ENCODE measurements at regions not wholly inside any gene's neighbourhood (a gene's known extent, or its start where the extent isn't known, plus 50 kb on each side); places are given as distances from the start of the nearest gene placed in this dataset.

DNA sequence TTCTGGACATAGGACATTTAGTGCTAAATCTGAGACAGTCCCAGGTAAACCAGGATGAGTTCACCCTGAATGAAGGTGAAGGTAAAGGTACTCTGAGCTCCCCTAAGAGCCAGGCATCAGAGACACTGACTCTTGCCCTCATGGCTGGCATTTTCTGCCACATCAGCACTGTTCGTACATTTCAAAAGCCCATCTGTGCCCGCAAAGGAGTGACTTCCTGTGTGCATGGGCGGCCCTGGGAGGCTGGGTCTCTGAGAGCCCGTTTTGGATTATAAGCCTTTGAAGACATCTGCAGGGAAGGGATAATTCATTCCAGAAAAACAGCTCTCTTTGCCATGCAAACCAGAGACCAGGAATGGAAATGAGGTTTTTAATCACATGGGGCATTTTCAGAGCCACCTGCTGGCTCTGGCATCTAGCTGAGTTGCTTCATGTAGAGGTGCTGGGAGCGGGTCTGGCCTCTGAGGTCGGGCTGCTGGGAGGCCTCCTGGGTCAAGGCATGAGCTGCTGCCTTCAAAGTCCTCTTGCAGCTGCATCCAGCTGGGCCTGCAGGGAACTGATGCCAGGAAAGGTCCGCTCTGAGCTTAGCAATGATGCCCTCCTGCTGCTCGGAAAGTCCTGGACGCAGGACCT lies 348.3 kb downstream of the DHX35 start:
- no TSS peak for BruUV-seq (replicated peaks)
- no peak for DNase-seq (ENCODE audit: low read depth, low spot score)
- Histone ChIP-seq H3K36me3 (ENCODE audit: control insufficient read depth in 2 of 2, extremely low read depth in 1 of 2, insufficient read depth in 2 of 2, low read length in 2 of 2) (no peaks in the 10 kb centered on the region), H3K79me2 (ENCODE audit: control insufficient read depth, insufficient read depth, low read length) (no peaks in the 10 kb centered on the region), H3K4me2 (ENCODE audit: insufficient read depth, low read length) (no peak overlapping the region), H2AFZ (ENCODE audit: low read depth, low read length) (no peak overlapping the region), H3K9ac (replicated peaks; ENCODE audit: extremely low read depth, insufficient read depth, low read length) (no peak overlapping the region), H3K27ac (ENCODE audit: insufficient read depth, low read depth, low read length) (no peak overlapping the region), H3K9me3 (replicated peaks; ENCODE audit: control insufficient read depth, insufficient read depth, low read length) (no peaks in the 10 kb centered on the region), H3K4me1 (ENCODE audit: control insufficient read depth, extremely low read depth, insufficient read depth, low read length) (no peaks in the 10 kb centered on the region), H4K20me1 (replicated peaks; ENCODE audit: control insufficient read depth, extremely low read depth, insufficient read depth, low read length) (no peaks in the 10 kb centered on the region), H3K27me3 (ENCODE audit: control insufficient read depth in 2 of 2, insufficient read depth in 2 of 2, low read length in 2 of 2) (no peaks in the 10 kb centered on the region), H3K9me1 (replicated peaks; ENCODE audit: control insufficient read depth, extremely low read depth, insufficient read depth, low read length) (no peaks in the 10 kb centered on the region), H3K4me3 (replicated peaks in 1 of 3; ENCODE audit: insufficient read depth in 1 of 3, low read depth in 1 of 3, low read length in 3 of 3) (no peak overlapping the region)
- intact Hi-C loops (cut with micrococcal nuclease) = no loop called here
- ChIA-PET CTCF (no interaction called here), POLR2A (no interaction called here)
- FAIRE-seq = no peak
- TF ChIP-seq GATA2 (IDR thresholded peaks at IDR 0.05; ENCODE audit: insufficient read depth, insufficient read length, low read depth, low read length) = no peak
- TF ChIP-seq FOS (IDR thresholded peaks at IDR 0.05; ENCODE audit: borderline replicate concordance, insufficient read depth, low read length) = no peak
- TF ChIP-seq MYC (IDR thresholded peaks at IDR 0.05; ENCODE audit: low read depth, low read length) = no peak
- no peak for TF ChIP-seq POLR2AphosphoS5 (IDR thresholded peaks at IDR 0.05; ENCODE audit: insufficient read depth, low read depth, low read length)
- TF ChIP-seq, protein P1, sequence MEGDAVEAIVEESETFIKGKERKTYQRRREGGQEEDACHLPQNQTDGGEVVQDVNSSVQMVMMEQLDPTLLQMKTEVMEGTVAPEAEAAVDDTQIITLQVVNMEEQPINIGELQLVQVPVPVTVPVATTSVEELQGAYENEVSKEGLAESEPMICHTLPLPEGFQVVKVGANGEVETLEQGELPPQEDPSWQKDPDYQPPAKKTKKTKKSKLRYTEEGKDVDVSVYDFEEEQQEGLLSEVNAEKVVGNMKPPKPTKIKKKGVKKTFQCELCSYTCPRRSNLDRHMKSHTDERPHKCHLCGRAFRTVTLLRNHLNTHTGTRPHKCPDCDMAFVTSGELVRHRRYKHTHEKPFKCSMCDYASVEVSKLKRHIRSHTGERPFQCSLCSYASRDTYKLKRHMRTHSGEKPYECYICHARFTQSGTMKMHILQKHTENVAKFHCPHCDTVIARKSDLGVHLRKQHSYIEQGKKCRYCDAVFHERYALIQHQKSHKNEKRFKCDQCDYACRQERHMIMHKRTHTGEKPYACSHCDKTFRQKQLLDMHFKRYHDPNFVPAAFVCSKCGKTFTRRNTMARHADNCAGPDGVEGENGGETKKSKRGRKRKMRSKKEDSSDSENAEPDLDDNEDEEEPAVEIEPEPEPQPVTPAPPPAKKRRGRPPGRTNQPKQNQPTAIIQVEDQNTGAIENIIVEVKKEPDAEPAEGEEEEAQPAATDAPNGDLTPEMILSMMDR (IDR thresholded peaks at IDR 0.05; ENCODE audit: extremely low read depth in 1 of 2, insufficient read depth in 1 of 2, low read depth in 1 of 2, low read length in 2 of 2) = no peak
- TF ChIP-seq JUN (IDR thresholded peaks at IDR 0.05; ENCODE audit: borderline replicate concordance, insufficient read depth, insufficient read length, low read depth) = no peak
- no peak for TF ChIP-seq EZH2 (IDR thresholded peaks at IDR 0.05; ENCODE audit: borderline replicate concordance, low read depth, low read length, severe bottlenecking)
- TF ChIP-seq POLR2A (IDR thresholded peaks at IDR 0.05; ENCODE audit: low read depth, low read length) = no peak
- TF ChIP-seq, protein P2, sequence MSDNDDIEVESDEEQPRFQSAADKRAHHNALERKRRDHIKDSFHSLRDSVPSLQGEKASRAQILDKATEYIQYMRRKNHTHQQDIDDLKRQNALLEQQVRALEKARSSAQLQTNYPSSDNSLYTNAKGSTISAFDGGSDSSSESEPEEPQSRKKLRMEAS (IDR thresholded peaks at IDR 0.05; ENCODE audit: insufficient read depth, insufficient read length) = no peak
- dilution Hi-C loops (cut with MboI; ENCODE audit: extremely low pct_ligation_motif_present, low sequenced_read_pairs) = no loop called here
